DOHH2 (cell line): ENCODE measurements at regions not wholly inside any gene's neighbourhood (a gene's known extent, or its start where the extent isn't known, plus 50 kb on each side); places are given as distances from the start of the nearest gene placed in this dataset.
"Not testable (repeated sequence)": the region's sequence is repeated elsewhere in the genome, so short reads cannot be mapped to it uniquely, and the experiment has no call there.

Experiments
- H3F3A ChIP-seq: fragments of 200-600 bp; sonication (generic), shearing (Covaris generic); 2 replicates; pipeline ENCODE4 v1.6.0; 2016; ENCODE audit warnings: antibody characterized with exemption, mild to moderate bottlenecking; ENCODE audit not compliant: control insufficient read depth, insufficient read depth
- H3K27ac ChIP-seq: fragments of 200-600 bp; sonication (generic); 2 replicates; pipeline ENCODE4 v1.5.1; 2014; ENCODE audit warnings: low read depth, mild to moderate bottlenecking, low read length, moderate library complexity
- H3K27me3 ChIP-seq: fragments of 200-600 bp; sonication (generic); 2 replicates; pipeline ENCODE4 v1.6.1; 2014; ENCODE audit warnings: mild to moderate bottlenecking, low read length, mixed read lengths; ENCODE audit not compliant: control insufficient read depth
- H3K36me3 ChIP-seq: fragments of 200-600 bp; sonication (generic); 2 replicates; pipeline ENCODE4 v1.6.1; 2014; ENCODE audit warnings: mild to moderate bottlenecking, low read length, moderate library complexity, mixed read lengths; ENCODE audit not compliant: control insufficient read depth
- H3K4me1 ChIP-seq: fragments of 200-600 bp; sonication (generic); 2 replicates; pipeline ENCODE4 v1.6.1; 2014; ENCODE audit warnings: mild to moderate bottlenecking, low read length, mixed read lengths; ENCODE audit not compliant: control insufficient read depth
- H3K4me2 ChIP-seq: fragments of 200-600 bp; sonication (generic); 2 replicates; pipeline ENCODE4 v1.6.0; 2014; ENCODE audit warnings: mild to moderate bottlenecking, low read length, moderate library complexity
- H3K4me3 ChIP-seq: fragments of 200-600 bp; sonication (generic); 2 replicates; pipeline ENCODE4 v1.5.1; 2014; ENCODE audit warnings: mild to moderate bottlenecking, low read length, mixed read lengths
- H3K79me2 ChIP-seq: fragments of 200-600 bp; sonication (generic); 2 replicates; pipeline ENCODE4 v1.6.1; 2014; ENCODE audit warnings: mild to moderate bottlenecking, low read length, mixed read lengths; ENCODE audit not compliant: control insufficient read depth
- H3K9me2 ChIP-seq: fragments of 200-600 bp; sonication (generic); replicated peaks from 2 replicates; pipeline ENCODE4 v1.6.1; 2014; ENCODE audit warnings: mild to moderate bottlenecking, low read length, mixed read lengths; ENCODE audit not compliant: control insufficient read depth
- H3K9me3 ChIP-seq: fragments of 200-600 bp; sonication (generic); 2 replicates; pipeline ENCODE4 v1.6.1; 2014; ENCODE audit warnings: antibody characterized with exemption, low read length, mixed read lengths; ENCODE audit not compliant: control insufficient read depth, insufficient read depth
- H4K20me1 ChIP-seq: fragments of 200-600 bp; sonication (generic); 2 replicates; pipeline ENCODE4 v1.6.0; 2014; ENCODE audit warnings: low read depth, mild to moderate bottlenecking, antibody characterized with exemption, low read length, moderate library complexity; ENCODE audit not compliant: control insufficient read depth, insufficient read depth
- EZH2phosphoT487 ChIP-seq: fragments of 200-600 bp; sonication (generic); IDR thresholded peaks from 2 replicates; pipeline ENCODE4 v1.6.1; 2017; ENCODE audit warnings: borderline replicate concordance, mild to moderate bottlenecking, antibody characterized with exemption, low read length, moderate library complexity, mixed read lengths
- TF ChIP-seq, protein P1 (sequence below): fragments of 200-600 bp; sonication (generic); IDR thresholded peaks from one replicate; pipeline ENCODE4 v1.5.1; 2014; ENCODE audit warnings: antibody characterized with exemption, mild to moderate bottlenecking, low read depth, low read length; ENCODE audit not compliant: poor library complexity, severe bottlenecking

DNA sequence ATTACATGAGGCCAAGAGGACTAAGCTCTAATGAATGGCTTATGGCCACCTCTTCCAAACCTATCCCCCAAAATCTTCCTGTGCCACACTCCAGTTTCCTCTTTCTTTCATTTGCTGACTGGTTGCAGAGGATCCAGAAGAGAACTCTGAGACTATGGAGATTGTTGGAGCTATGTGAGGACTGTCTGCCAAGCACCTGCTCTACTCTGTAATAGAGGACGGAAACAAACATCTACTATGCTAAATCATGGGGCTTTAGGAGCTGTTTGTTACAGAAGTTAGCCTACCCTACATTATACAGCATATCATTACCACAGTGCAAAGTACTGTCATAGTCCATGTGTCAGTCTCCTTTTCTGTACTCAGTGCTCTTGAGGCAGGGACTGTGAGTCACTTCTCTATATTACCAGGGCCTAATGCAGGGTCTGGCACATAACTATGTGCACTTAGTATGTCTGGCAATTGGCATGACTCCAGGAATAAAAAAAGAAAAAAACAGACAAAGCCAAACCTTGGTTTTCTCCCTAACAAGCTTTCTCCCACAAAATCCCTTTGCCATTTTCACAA is 95.1 kb downstream of the RPAP3 start:
- no peaks in the 10 kb centered on the region for H3K4me1 ChIP-seq
- TF ChIP-seq EZH2phosphoT487, result no peak
- TF ChIP-seq, protein P1, sequence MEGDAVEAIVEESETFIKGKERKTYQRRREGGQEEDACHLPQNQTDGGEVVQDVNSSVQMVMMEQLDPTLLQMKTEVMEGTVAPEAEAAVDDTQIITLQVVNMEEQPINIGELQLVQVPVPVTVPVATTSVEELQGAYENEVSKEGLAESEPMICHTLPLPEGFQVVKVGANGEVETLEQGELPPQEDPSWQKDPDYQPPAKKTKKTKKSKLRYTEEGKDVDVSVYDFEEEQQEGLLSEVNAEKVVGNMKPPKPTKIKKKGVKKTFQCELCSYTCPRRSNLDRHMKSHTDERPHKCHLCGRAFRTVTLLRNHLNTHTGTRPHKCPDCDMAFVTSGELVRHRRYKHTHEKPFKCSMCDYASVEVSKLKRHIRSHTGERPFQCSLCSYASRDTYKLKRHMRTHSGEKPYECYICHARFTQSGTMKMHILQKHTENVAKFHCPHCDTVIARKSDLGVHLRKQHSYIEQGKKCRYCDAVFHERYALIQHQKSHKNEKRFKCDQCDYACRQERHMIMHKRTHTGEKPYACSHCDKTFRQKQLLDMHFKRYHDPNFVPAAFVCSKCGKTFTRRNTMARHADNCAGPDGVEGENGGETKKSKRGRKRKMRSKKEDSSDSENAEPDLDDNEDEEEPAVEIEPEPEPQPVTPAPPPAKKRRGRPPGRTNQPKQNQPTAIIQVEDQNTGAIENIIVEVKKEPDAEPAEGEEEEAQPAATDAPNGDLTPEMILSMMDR, result no peak

DNA sequence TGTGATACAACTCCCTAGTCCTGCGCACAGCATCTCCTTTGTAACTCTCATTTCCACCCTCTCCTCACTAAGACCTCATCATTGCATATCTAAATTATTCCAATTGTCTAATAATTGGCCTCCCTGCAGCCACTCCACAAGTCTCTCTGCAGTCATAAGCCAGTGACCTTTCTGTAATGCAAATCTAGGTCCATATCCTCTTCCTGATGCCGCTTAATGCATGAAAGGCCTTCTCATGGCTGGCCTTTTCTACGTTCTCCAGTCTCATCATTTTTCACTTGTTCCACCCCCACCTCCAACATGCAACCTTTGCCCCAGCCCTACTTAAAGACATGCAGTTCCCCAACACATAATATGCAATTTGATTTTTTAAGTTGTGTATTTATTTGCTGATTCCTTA is 96.0 kb downstream of the RPAP3 start:
- H3K4me3 ChIP-seq, result no peak overlapping the region
- H3K79me2 ChIP-seq, result no peaks in the 10 kb centered on the region
- no peaks in the 10 kb centered on the region for H3K27me3 ChIP-seq
- no peaks in the 10 kb centered on the region for H3K36me3 ChIP-seq
- H3K9me3 ChIP-seq, result peaks cover 37% of the 10 kb centered on the region; the same call in 1 of the 2 replicates
- no peaks in the 10 kb centered on the region for H3F3A ChIP-seq
- no peaks in the 10 kb centered on the region for H4K20me1 ChIP-seq
- no peak for TF ChIP-seq EZH2phosphoT487
- TF ChIP-seq, protein P1, result no peak
- H3K4me2 ChIP-seq, result no peak overlapping the region
- H3K27ac ChIP-seq, result no peak overlapping the region
- H3K9me2 ChIP-seq, result no peaks in the 10 kb centered on the region
- no peaks in the 10 kb centered on the region for H3K4me1 ChIP-seq

More for the DNA sequence above, 95.1 kb downstream of the RPAP3 start:
- no peaks in the 10 kb centered on the region for H3K36me3 ChIP-seq
- H3K4me2 ChIP-seq, result no peak overlapping the region
- H4K20me1 ChIP-seq, result no peaks in the 10 kb centered on the region
- peaks cover 36% of the 10 kb centered on the region; the same call in 1 of the 2 replicates for H3K9me3 ChIP-seq
- H3F3A ChIP-seq, result no peaks in the 10 kb centered on the region
- no peaks in the 10 kb centered on the region for H3K27me3 ChIP-seq
- H3K79me2 ChIP-seq, result no peaks in the 10 kb centered on the region
- no peak overlapping the region for H3K27ac ChIP-seq
- H3K4me3 ChIP-seq, result no peak overlapping the region
- no peaks in the 10 kb centered on the region for H3K9me2 ChIP-seq

DNA sequence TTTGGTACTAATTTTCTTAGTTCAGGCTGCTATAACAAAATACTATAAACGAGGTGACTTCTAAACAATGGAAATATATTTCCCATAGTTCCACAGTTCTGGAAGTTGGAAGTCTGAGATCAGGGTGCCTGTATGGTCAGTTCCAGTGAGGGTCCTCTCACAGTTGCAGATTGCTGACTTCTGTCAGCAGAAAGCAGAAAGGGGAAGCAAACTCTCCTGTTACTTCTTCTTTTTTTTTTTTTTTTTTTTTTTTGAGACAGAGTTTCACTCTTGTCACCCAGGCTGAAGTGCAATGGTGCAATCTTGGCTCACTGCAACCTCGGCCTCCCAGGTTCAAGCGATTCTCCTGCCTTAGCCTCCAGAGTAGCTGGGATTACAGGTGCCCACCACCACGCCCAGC is 97.2 kb downstream of the RPAP3 start:
- H3K9me3 ChIP-seq, result peaks cover 28% of the 10 kb centered on the region; the same call in 1 of the 2 replicates
- not testable (repeated sequence) for H3K79me2 ChIP-seq, H3K36me3 ChIP-seq, H3K27me3 ChIP-seq, H3F3A ChIP-seq, H3K4me3 ChIP-seq, H3K27ac ChIP-seq, H3K4me1 ChIP-seq, H4K20me1 ChIP-seq, H3K9me2 ChIP-seq, H3K4me2 ChIP-seq

DNA sequence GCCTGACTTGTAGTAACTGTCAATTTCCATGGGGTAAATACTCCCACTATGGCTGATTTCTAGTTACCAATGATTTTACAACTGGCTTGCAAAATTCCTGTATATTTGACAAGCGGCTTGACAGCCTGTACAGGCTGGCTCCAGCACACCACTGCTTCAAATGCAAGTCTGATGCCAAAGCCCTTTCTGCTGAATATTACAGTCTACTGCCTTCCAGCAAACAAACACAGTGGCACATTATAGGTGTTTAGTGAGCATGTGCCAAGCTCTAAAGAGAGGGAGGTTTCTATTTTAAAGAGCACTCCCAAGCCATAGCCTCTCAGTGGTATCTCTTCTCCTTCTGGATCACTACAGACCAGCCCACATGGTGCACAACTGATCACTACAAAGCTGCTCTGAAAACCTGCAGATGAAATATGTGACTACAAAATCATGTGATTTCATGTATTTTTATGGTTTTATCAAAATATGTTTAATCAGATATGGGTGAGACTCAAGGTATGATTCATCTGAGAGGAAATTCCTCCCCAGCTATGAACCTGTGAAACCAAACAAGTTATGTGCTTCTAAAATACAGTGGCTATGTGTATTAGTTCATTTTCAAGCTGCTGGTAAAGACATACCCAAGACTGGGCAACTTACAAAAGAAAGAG is 101.5 kb downstream of the RPAP3 start:
- Histone ChIP-seq H3K27me3 (no peaks in the 10 kb centered on the region), H3F3A (no peaks in the 10 kb centered on the region), H3K9me3 (peaks cover 19% of the 10 kb centered on the region; the same call in 1 of the 2 replicates), H3K79me2 (no peaks in the 10 kb centered on the region), H3K4me3 (no peak overlapping the region), H3K27ac (no peak overlapping the region), H3K4me1 (no peaks in the 10 kb centered on the region), H3K4me2 (no peak overlapping the region), H4K20me1 (no peaks in the 10 kb centered on the region), H3K36me3 (no peaks in the 10 kb centered on the region), H3K9me2 (no peaks in the 10 kb centered on the region)
- TF ChIP-seq EZH2phosphoT487, result no peak
- TF ChIP-seq, protein P1, result no peak
